HG02938 (cell line): ENCODE measurements at regions not wholly inside any gene's neighbourhood (a gene's known extent, or its start where the extent isn't known, plus 50 kb on each side); places are given as distances from the start of the nearest gene placed in this dataset.
"Not testable (repeated sequence)": the region's sequence is repeated elsewhere in the genome, so short reads cannot be mapped to it uniquely, and the experiment has no call there.

ENCODE experiments used
- ATAC-seq: cut with Tn5 transposase; IDR thresholded peaks from one replicate; pipeline ENCODE4 v1.9.1; 2021; ENCODE audit warnings: mild to moderate bottlenecking, moderate library complexity; ENCODE audit not compliant: unreplicated experiment

GRCh38 chr6:169019111-169019510 lies 234.5 kb downstream of the THBS2 start:
- ATAC-seq, result no peak

DNA sequence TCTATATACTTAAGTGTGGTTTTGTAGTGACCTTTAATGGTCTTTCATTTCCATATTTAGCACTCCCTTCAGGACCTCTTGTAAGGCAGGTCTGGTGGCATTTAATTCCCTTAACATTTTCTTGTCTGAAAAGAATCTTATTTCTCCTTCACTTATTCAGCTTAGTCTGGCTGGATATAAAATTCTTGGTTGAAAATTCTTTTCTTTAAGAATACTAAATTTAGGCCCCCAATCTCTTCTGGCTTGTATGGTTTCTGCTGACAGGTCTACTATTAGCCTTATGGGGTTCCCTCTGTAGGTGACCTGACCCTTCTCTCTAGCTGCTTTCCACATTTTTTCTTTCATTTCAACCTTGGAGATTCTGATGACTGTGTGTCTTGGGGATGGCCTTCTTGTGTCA lies 236.9 kb downstream of the THBS2 start:
- no peak for ATAC-seq

DNA sequence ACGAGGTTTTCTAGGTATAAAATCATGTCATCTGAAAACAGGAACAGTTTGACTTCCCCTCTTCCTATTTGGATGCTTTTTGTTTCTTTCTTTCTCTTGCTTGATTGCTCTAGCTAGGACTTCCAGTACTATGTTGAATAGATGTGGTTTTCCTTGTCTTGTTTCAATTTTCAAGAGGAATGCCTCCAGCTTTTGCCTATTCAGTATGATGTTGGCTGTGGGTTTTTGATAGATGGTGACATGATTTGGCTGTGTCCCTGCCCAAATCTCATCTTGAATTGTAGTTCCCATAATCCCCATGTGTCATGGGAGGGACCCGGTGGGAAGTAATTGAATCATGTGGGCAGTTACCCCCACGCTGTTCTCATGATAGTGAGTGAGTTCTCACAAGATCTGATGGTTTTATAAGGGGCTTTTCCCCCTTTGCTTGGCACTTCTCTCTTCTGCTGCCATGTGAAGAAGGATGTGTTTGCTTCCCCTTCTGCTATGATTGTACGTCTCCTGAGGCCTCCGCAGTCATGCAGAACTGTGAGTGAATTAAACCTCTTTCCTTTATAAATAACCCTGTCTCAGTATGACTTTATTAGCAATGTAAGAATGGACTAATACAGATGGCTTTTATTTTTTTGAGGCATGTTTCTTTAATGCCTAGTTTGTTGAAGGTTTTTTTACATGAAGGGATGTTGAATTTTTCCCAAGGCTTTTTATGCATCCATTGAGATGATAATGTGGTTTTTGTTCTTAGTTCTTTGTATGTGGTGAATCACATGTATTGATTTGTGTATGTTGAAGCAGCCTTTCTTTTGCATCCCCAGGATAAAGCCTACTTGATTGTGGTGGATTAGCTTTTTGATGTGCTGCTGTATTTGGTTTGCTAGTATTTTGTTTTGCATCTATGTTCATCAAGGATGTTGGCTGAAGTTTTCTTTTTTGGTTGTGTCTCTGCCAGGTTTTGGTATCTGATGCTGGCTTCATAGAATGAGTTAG lies 239.1 kb downstream of the THBS2 start:
- ATAC-seq, result no peak

- no peak for ATAC-seq
Observed at GRCh38 chr6:169009628-169010027, 244.0 kb downstream of the THBS2 start.

DNA sequence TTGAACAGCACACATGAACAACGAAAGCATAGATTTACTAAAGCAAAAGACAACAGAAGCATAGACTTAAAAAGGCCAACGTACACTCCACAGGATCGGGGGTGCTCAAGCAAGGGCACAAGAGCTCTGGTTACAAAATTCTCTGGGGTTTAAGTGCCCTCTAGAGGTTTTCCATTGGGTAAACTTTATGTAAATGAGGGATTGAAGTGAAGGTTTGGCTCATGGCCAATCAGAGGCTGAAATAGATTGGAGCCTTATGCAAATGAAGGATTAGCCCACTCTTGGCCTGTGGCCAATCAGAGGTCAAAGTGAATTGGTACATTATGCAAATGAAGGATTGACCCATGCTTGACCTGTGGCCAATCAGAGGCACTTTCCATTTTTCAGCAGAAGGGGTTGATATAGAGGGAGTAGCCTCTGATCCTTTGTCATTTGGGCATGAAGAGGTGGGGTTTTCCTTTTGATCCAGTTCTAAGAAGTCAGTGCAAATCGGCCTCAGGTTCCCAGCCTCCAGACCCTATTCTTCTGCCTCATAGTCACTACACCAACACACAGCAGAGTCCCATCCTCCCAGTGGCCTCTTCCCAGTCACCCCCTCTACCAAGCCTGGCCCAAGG lies 244.9 kb downstream of the THBS2 start:
- no peak for ATAC-seq

GRCh38 chr6:169005166-169005565 lies 248.5 kb downstream of the THBS2 start:
- ATAC-seq, result no peak

GRCh38 chr6:169000022-169000421 lies 253.6 kb downstream of the THBS2 start:
- ATAC-seq, result no peak

- no peak for ATAC-seq
Observed at GRCh38 chr6:168999392-168999791, 254.3 kb downstream of the THBS2 start.

- no peak for ATAC-seq
Observed at GRCh38 chr6:168996356-168996625, 257.4 kb downstream of the THBS2 start.

GRCh38 chr6:168995526-168996355 lies 257.9 kb downstream of the THBS2 start:
- ATAC-seq, result no peak

DNA sequence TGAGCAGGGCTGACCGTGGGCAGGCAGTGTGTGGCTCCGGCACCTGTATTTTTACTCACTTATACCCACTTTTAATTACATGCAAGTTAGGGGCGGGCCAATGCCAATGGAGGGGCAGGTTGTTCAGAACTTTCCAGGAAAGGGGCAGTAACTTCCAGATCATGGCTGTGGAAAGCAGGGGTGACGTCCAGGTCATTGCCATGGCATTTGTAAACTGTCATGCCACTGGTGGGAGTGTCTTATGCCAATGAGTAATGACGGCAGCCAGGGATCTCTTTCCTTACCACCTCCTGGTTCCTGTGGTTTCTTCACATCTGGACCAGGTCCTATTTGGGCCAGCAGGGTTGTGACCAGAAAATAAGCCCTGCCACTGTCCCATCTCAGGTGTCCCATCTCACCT lies 258.7 kb downstream of the THBS2 start:
- ATAC-seq, result no peak

DNA sequence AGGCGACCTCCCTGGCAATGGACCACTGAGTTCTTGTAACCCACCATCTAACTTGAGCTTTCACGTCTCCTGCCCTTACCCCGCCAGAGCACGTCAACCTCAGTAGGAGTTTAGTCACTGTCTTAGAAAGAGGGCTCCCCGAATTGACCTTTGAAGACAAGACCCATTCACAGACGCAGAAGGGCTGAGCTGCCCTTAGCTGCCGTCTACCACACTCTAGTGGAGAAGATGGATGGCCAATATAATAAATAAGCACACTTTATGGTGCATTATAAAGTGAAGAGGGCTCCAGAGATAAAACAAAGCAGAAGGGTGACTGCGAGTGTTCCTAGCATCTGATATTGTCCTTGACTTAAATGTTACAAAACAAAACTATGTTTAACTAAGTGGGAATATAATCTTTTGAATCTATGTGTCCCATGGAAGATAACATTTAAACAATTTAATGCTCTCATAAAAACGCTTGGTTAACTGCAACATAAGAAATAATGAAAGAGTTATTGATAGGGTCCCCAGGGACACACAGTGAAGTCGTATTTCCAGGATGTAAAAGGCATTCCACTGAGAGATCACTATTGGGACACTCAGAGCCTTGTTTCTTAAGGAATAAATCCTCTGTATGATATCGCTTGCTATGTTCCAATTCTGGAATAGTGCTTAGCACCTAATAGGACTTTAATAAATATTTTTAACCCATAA lies 261.1 kb downstream of the THBS2 start:
- no peak for ATAC-seq

DNA sequence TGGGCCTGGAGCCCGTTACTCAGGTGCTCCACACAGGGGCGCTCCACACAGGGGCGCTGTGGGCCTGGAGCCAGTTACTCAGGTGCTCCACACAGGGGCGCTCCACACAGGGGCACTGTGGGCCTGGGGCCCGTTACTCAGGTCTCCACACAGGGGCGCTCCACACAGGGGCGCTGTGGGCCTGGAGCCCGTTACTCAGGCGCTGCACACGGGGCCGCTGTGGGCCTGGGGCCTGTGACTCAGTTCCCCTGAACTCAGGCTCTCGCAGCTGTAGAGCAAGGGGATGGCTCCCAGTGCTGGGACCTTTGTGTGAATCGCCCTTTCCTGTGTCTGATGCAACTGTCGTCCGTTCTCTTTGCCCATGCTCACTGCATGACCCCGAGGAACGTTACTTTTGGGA lies 262.0 kb downstream of the THBS2 start:
- not testable (repeated sequence) for ATAC-seq

DNA sequence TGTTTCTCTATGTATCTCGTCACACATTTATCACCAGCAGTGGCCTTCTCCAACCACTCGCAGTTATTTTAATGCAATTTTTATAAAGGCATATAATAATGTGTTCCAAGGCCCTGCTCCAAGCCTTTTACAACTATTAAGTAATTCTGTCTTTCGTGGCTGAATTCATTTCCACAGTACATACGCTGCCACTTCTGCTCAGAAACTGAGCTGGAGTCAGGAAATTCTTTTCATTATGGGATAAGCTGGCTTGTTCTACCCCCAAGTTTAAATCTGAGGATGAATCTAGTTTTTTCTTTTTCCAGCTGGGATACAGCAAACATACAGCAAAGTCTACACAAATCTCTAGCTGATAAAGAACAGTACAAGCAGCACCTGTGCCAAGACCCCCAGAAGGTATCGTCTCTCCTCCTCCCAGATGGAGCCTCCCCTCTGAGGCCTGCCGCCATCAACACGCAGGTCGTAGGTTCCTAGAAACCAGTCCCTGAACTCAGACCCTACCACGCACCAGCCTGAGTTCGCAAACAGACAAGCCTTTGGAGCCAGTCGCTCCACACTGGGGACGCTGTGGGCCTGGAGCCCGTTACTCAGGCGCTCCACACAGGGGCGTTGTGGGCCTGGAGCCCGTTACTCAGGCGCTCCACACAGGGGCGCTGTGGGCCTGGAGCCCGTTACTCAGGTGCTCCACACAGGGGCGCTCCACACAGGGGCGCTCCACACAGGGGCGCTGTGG lies 263.5 kb downstream of the THBS2 start:
- no peak for ATAC-seq

- no peak for ATAC-seq
Observed at GRCh38 chr6:168989421-168989820, 264.2 kb downstream of the THBS2 start.

DNA sequence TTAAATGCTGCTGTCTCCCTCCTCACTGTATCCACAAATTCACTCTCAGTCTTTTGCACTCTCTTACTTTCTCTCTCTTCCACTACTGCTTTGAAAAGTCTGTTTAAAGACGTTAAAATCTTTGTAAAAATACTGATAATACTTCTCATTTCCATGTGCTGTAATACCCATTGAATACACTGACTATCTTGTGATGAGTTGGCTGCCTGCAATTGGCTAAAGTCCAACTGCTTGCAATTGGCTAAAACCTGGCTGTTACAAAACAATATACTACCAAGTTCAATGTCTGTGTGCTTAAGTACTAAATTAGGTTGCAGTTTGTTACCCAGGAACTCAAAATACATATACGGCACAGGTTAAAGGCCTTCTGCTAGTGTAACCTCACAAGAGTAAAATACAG lies 264.8 kb downstream of the THBS2 start:
- no peak for ATAC-seq

GRCh38 chr6:168988280-168988679 lies 265.4 kb downstream of the THBS2 start:
- ATAC-seq, result no peak

DNA sequence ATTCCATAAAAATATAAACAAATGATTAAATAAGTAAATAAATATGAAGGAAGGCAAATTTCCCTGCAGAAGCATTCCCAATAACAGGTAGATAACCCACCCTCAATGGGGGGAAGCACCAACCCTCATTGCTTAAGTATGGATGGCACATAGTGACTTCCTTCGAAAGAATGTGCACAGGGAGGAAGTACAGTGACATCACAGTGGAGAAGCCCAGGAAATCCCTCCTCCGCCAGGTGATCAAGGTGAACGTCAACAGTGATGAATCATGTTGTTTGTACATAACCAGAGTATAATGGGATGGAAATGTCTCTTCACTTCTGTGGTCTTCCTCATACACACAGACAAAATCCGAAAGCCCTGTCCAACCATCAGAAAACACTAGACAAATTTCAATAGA lies 267.9 kb downstream of the THBS2 start:
- ATAC-seq, result no peak

GRCh38 chr6:168983925-168984324 lies 269.7 kb downstream of the THBS2 start:
- no peak for ATAC-seq

GRCh38 chr6:168981187-168981586 lies 272.5 kb downstream of the THBS2 start:
- no peak for ATAC-seq
